ENCODE measurements at regions not wholly inside any gene's neighbourhood (a gene's known extent, or its start where the extent isn't known, plus 50 kb on each side); places are given as distances from the start of the nearest gene placed in this dataset.
"Not testable (repeated sequence)": the region's sequence is repeated elsewhere in the genome, so short reads cannot be mapped to it uniquely, and the experiment has no call there.

GRCh38 chr6:10311546-10312405, 103.1 kb downstream of the TFAP2A start:
- TF ChIP-seq POLR2A (IDR thresholded peaks at IDR 0.05; ENCODE audit: low read length); GATA1 (IDR thresholded peaks at IDR 0.05; ENCODE audit: low read depth, low read length): not testable (repeated sequence)
